GM18505 (cell line): ENCODE measurements at regions not wholly inside any gene's neighbourhood (a gene's known extent, or its start where the extent isn't known, plus 50 kb on each side); places are given as distances from the start of the nearest gene placed in this dataset.
"Not testable (repeated sequence)": the region's sequence is repeated elsewhere in the genome, so short reads cannot be mapped to it uniquely, and the experiment has no call there.

Experiments
- ATAC-seq: cut with Tn5 transposase; IDR thresholded peaks from one replicate; pipeline ENCODE4 v1.9.1; 2021; ENCODE audit not compliant: unreplicated experiment
- POLR2A ChIP-seq: IDR thresholded peaks from 4 replicates; pipeline ENCODE4 v1.6.1; 2011; ENCODE audit warnings: borderline replicate concordance; ENCODE audit not compliant: insufficient read depth, insufficient read length; ENCODE audit errors: extremely low read depth

DNA sequence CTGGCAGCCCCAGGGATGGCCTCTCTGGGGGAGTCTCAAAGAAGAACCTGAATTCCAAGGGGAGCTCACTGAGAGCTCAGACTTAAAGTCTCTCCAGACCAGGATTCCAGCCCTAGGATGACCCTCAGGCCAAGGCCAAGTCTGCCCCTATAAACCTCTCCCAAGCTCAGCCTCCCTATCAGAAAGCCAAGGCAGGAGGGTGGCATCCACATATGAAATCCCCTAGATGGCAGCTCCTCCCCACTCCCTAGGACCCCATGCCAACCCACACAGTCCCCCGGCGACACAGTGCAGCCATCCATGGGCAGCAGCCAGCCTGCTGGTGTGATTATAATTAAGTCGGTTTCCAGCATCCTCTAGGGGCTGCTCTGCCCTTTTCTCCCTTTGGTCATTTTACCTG is 269.9 kb downstream of the CDK5RAP2 start:
- ATAC-seq: no peak
- TF ChIP-seq POLR2A: no peak

DNA sequence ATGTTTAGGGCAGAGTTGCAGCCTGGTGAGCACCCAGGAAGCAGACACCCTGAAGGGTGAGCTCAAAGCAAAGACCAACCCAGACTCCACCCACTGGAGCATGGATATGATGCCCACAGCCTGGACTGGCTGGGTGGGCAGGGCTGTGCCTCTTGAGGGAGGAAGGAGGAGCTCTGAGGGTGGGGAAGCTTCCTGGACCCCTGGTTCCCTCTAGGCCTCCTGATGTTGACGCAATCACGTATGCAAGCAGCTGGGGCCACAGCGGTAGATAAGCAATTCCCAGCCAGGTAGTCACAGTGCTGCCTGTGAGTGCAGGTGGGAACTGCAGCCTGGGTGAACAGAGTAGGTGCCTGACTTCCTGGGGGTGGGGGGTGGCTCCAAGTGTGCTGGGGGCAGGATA is 271.5 kb downstream of the CDK5RAP2 start:
- TF ChIP-seq POLR2A: no peak
- no peak for ATAC-seq

DNA sequence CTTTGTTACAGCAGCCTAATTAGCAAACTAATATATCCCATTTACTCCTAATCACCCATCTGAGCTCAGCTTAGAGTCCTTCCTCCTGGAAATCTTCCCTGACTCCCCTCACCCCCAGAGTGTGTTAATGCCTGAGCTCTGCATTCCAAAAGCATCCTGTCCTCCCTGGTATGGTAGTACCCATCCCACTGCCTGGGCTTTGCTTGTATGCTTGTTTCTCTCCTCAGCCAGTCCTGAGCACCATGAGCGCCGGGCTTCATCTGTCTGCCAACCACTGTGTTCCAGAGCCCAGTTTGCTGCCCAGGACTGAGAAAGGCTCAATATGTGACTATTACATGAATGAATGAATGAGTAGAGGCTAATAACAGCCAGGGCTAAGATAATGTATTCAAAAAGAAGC is 272.4 kb downstream of the CDK5RAP2 start:
- no peak for ATAC-seq
- no peak for TF ChIP-seq POLR2A

DNA sequence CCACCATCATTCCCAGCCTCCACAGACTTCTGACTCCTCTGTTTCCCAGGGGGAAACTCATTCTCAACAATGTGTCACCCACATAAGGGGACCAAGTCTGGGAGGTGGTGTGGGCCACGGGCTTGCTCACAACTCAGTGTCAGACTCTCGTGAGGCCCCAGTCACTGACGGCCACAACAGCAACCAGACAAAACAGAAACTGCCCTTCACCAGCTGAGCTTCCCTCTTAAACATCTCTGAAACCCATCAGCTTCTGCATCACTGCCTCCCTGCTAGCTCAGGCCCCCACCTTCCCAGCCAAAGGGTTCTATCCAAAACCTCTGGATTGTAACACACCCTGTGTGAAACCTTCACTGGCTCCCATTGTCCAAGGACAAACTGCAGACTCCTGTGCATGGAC is 273.4 kb downstream of the CDK5RAP2 start:
- TF ChIP-seq POLR2A: no peak
- no peak for ATAC-seq

DNA sequence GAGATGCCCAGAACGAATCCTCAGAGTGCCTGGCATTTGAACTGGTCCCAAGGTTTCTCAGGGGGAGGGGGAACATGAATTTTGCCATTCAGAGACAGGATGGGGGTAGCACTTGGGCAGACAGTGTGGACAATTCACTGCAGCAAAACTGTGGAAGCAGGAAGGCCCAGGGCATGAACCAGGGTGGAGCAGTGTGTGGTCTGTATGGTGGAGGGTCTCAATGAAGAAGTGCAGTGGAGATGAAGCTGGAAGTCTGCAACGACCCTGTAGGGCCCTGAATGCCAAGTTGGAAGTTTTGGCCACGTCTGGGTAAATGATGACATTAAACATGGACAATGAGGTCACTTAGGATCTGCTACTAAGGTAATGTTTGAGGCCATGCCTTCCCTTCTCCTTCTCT is 273.9 kb downstream of the CDK5RAP2 start:
- no peak for ATAC-seq
- TF ChIP-seq POLR2A: no peak

DNA sequence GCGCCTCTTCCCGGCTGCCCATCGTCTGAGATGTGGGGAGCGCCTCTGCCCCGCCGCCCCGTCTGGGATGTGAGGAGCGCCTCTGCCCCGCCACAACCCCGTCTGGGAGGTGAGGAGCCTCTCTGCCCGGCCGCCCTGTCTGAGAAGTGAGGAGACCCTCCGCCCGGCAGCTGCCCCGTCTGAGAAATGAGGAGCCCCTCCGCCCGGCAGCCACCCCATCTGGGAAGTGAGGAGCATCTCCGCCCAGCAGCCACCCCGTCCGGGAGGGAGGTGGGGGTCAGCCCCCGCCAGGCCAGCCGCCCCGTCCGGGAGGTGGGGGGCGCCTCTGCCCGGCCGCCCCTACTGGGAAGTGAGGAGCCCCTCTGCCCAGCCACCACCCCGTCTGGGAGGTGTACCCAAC is 275.1 kb downstream of the CDK5RAP2 start:
- not testable (repeated sequence) for ATAC-seq

DNA sequence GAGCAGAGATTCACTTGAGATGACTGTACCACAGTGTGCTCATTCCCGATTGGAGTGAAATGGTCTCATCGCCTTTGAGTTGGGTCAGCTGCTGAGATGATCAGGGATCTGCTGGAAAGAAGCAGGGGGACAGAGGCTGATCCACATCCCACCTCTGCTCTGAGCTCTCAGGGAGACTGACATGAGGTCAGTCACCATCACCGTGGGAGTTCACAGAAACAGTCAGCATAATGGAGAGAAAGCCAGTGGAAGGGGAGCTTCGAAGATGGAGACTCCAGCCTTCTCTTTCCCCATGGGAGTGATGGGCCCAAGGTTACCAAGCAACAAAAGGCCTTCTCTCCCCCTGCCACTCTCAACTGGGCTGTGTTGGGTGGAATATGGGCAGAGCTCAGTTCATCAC is 276.4 kb downstream of the CDK5RAP2 start:
- TF ChIP-seq POLR2A: no peak
- no peak for ATAC-seq

DNA sequence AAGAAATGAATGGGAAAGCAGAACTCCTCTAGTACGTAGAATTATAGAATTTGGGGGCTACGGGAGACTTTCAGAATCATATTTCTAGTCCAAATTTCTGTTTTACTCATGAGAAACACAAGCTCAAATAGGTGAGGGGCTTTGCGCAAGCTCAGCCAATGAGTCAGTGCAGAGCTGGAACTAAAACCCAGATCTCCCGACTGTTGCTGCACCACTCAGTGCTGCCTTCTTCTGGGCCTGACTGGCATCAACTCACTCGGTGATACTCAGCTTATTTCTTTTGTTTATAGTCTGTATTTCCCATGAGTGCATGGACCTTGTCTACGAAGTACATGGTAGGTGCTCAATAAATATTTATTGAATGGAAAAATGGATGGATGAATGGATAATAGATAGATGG is 280.2 kb downstream of the CDK5RAP2 start:
- no peak for ATAC-seq
- TF ChIP-seq POLR2A: no peak

DNA sequence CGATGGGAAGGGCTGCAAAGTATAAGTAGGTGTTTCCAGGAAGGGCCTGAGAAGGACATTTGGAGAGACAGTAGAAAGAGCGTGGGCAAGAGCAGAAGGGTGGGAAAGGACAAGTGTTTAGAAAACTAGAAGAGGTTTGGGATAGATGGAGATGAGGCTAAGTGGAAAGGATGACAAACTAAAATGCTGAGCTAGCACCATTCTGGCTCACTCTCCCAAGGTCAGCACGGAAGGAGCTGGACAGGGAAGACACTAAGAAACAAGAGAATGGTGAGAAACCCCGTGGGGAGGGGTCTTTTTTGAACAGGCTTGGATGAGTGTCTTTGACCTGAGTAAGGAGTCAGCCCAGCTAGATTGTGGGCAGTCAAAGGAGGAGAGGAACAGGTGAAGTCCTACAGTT is 286.0 kb downstream of the CDK5RAP2 start:
- no peak for ATAC-seq

DNA sequence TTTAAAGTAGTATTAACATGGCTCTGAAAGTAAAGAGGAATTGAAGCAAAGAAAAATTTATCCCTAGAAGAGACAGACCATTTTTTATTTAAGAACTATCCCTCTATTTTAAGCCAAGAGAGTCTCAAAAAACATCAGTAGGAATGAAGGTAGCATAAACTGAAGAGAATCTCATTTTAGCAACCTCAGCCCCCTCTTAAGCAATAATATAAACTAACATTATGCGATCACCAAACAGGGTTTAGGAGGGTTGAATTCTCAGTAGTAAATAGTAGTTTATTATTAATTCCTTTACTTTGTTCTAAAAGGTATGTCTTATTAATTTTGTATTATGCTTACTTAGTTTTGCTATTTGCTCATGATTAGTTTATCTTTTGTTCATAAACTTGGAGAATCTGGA is 287.4 kb downstream of the CDK5RAP2 start:
- no peak for ATAC-seq
- no peak for TF ChIP-seq POLR2A

More for the DNA sequence above, 286.0 kb downstream of the CDK5RAP2 start:
- TF ChIP-seq POLR2A: no peak

DNA sequence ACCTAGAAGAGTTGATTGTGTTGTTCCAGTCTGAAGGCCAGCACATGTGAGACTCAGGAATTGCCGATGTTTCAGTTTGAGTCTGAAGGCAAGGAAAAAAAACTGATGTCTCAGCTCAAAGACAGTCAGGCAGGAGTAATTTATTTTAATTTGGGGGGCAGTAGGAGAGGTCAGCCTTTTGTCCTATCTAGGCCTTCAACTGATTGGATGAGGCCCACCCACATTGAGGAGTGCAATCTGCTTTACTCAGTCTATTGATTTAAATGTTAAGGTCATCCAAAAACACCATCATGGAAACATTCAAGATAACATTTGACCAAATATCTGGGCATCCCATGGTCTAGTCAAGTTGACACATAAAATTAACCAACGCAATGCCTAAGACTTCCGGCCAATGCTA is 288.9 kb downstream of the CDK5RAP2 start:
- ATAC-seq: no peak
- TF ChIP-seq POLR2A: no peak

DNA sequence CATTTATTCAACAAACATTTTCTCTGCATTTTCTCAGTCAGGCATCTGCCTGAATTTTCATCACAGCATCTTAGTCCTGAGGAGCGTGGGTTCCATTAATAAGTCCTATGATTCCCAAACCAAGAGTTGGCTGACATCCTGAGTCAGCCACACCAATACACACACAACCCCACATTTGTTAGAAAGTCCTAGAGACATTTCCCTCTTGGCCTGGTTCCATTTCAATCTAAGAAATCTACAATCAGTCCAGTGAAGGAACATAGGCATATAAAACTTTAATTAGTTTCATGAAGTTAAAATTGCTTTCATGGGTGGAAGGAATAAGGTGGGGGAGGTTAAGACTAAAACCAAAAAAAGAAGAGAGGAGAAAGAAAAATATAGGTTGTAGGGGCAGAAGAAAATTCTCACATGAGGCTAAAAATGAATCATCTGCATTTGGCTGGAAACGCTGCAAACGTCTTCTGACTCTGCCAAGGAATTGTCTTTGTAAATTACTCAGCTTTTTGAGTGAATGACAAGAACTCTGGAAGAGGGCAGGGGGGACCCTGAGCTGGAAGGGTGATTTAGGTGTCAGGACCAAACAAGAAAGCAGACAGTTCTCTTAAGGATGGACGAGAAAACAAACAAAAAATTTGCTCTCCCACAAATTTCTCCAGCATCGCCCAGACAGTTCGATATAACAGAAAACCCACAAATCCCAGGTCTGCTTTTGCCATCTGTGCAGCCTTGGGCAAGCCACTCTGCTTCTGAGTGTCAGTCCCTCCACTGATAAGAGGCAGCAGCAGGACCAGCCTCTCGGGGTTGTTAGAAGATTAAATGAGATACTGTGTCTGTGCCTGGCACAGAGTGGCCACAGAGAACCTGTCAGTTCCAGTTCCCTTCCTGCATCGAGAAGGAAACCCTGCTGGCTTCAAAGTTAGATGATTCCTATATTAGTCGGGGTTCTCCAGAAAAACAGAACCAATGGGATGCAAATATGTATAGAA is 289.7 kb downstream of the CDK5RAP2 start:
- no peak for TF ChIP-seq POLR2A
- no peak for ATAC-seq

DNA sequence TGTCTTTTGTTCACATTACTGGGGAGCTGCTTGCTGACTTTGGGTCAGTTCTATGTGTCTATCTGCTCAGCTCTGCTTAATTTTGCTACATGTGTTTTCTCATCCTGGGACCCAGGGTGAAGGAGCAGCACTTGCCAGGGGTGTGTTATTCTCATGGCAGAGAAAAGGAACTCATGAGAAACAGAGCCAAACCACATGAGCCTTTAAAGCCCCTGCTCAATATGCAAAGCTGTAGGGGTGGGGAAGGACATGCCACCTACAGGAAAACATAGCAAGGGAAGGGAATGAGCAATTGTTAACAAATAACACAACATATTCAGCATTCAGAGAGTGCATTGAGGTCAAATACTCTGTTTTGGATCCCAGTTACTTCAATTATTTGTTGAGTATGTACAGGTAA is 290.9 kb downstream of the CDK5RAP2 start:
- ATAC-seq: no peak
- TF ChIP-seq POLR2A: no peak

DNA sequence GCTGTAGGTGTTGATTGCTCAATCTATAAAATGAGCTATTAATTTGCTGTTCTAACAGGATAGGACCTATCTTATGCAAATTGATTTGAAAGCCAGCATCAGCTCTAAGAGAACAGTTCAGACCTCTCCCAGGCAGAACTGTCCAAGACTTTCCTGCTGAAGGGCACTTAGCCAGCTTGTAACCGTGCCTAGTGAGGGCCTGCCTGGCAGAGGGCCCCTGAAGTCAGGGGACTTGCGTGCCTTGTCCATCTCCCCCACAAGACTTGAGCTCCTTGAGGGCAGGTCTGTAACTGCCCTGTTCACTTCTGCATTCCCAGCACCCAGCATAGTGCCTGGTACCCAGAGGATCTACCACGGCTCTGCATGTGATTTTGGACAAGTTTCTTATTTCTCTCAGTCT is 293.4 kb downstream of the CDK5RAP2 start:
- no peak for TF ChIP-seq POLR2A
- ATAC-seq: no peak
